ENCODE measurements at regions not wholly inside any gene's neighbourhood (a gene's known extent, or its start where the extent isn't known, plus 50 kb on each side); places are given as distances from the start of the nearest gene placed in this dataset.
"Not testable (repeated sequence)": the region's sequence is repeated elsewhere in the genome, so short reads cannot be mapped to it uniquely, and the experiment has no call there.

DNA sequence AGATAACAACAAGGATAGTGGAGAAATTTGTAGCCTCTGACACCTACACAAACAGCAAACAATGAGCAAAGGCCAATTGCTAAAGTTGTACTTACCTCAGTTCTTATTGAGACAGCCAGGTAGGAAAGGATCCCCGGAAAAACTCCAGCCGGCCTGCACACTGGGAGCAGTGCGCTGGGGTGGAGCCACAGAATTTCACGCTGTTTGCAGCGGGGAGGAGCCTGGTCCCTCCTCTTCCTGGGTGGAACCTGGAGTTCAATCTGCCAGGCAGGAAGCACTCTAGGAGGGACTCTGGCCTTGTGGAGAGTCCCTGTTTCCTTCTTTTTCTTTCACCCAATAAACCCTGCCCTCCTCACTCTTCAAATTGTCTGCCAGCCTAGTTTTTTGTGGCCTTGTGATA is 382.6 kb upstream of the TGIF2LX start:
- DNase-seq = not testable (repeated sequence)

DNA sequence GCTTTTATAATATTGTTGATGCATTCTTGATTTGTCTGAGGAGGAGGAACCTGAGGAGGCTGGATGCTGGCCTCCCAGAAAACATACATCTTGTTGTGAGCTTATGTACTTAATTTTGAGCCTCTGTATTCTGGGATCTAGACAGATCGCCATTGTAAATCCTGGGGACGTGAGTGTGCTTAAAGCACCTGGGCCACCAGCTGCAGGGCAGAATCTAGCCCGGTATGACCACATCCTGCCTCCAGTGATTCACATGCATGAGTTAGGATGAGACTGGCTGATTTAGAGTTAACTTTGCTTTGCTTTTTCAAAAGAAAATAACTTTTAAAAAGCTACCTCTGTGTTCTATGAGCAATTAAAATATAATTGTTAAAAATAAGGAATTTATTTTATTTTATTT is 364.6 kb upstream of the TGIF2LX start:
- not testable (repeated sequence) for DNase-seq

DNA sequence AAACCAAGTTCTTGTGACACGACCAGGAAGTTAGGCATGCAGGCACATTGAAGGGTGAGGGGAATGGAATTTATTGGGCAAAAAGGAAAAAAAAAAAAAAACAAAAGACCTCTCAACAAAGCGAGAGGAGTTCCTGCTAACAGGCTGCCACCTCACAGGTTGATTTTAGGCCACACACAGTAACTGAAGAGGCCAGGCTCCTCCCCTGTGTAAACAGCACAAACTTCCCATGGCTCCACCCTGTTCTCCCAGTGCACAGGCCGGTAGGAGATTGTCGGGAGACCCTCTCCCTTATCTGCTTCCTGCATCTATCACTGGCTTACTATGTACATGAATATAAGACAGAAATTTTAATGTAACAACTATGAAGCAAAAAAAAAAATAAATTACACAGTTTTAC is 359.6 kb upstream of the TGIF2LX start:
- not testable (repeated sequence) for DNase-seq

DNA sequence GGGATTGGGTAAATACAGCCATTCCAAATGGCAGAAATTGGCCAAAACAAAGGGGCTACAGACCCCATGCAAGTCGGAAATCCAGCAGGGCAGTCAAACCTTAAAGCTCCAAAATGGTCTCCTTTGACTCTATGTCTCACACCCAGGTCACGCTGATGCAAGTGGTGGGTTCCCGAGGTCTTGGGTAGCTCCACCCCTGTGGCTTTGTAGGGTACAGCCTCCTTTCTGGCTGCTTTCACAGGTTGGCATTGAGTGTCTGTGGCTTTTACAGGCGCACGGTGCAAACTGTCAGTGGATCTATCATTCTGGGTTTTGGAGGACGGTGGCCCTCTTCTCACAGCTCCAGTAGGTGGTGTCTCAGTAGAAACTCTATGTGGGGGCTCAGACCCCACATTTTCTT is 358.6 kb upstream of the TGIF2LX start:
- DNase-seq = not testable (repeated sequence)

DNA sequence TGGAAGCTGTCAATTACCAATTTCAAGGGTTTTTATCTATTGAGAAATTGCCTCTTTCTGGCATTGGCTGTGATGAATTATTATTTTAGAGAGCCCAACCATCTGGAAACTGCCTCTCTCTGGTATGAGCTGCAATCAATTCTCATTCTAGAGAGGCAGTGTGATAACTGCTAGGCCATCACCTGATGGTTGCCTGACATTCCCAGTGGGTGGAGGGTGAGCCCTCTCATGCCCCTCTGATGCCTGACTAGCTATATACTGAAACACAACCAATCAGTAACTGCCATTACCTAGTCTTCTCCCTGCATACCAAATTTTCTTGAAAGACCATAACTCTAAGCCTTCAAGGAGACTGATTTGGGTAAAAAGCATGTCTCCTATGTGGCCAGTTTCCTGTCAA is 353.9 kb upstream of the TGIF2LX start:
- DNase-seq = not testable (repeated sequence)

DNA sequence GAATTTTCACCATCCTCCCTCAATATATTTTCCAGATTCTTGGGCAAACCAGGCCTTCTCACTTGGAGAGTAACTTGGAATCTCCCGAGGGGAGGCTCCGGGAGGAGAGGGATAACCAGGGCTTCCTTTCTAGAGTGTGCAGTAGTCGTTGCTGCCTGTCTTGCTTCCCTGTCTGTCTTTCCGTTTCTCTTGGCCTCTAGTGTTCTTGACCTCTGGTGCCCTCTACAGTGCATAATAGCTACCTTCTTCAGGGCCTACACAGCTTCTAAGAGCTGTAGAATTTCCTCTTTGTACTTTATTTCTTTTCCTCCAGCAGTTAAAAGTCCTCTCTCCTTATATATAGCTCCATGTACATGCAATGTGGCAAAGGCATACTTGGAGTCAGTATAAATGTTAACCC is 339.8 kb upstream of the TGIF2LX start:
- DNase-seq = not testable (repeated sequence)

DNA sequence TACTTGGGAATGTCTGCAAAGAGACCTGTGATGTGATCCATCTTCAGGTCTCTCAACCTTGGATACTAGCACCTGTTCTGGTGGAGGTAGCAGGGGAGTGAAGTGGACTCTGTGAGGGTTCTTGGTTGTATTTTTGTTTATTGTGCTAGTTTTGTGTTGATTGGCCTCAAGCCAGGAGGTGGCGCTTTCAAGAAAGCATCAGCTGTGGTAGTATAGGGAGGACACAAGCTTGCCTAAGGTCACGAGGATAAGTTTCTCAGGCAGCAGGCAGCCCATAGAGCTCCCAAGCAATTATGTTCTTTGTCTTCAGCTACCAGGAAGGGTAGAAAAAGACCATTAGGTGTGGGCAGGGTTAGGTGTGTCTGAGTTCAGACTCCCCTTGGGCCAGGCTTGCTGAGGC is 289.9 kb upstream of the TGIF2LX start:
- DNase-seq = not testable (repeated sequence)

DNA sequence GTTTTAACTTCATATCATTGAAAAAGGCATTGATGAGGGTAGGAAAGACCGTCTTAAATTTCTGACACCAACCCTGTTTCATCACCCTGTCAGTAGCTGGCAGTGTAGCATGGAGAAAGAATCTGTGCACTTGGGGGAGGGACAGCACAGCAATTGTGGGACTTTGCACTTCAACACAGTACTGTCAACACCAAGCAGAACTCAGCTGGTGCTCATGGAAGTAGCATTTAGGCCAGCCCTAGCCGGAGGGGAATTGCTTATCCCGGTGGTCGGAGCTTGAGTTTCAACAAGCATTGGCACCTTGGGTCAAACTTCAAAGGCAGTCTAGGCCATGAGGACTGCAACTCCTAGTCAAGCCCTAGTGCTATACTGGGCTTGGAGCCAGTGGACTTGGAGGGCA is 285.8 kb upstream of the TGIF2LX start:
- not testable (repeated sequence) for DNase-seq

DNA sequence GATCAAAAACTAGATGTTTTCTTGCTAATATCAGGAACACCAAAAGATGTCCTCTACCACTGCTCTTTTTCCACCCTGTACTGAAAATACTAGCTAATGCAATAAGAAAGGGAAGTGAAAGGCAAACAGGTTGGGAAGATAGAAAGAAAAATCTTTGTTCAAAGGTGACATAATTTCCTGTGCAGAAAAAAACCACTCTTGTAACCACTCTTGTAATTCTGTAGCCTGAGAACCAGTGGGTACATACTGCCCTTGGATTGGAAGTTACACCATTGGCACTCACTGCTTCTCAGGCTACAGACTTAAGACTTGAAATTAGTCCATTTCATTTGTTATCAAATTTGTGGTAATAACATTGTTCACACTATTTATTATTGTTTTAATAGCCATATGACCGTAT is 263.0 kb upstream of the TGIF2LX start:
- not testable (repeated sequence) for DNase-seq

DNA sequence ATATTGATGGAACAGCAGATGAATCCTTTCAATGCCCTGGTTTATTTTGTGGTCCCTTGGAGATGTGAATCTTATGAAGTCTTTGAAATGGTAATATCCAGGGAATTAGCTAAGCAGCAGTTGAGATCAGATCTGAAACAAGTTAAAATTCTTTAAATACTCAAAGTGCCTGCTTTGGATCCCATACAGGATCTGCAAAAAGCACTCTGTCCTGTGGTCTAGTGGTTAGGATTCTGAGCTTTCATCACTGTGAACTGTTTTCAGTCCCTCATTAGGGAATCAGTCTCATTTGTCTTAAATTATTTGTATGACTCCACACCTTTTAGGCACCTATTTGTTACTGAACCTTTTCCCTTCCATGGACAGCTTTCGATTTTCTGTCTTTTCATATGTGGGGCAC is 215.2 kb upstream of the TGIF2LX start:
- DNase-seq = not testable (repeated sequence)

DNA sequence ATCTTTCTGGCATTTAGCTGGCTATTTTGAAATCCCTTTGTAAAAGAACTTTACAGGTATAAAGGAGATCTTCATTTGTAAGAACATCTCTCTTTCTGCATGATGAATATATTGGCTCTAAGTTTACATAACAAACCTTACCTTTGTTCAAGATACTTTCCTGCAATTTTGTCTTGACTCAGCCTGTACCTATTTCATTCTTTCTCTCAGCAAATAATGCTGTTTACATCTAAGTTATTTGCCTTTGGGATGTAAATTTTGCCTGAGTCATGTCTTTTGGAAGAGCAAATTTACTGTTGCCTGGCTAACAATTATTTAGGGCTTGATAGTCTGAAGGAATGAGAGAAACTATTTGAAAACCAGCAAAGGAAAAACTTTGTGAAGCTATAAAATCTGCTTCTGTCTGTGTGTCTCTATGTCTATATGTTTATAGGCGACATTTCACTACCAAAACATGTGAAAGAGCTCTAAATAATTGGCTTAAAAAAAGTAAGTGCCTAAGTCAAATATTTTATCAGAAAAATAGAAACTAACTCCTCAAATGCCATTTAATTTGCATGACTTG is 214.3 kb upstream of the TGIF2LX start:
- DNase-seq = not testable (repeated sequence)

DNA sequence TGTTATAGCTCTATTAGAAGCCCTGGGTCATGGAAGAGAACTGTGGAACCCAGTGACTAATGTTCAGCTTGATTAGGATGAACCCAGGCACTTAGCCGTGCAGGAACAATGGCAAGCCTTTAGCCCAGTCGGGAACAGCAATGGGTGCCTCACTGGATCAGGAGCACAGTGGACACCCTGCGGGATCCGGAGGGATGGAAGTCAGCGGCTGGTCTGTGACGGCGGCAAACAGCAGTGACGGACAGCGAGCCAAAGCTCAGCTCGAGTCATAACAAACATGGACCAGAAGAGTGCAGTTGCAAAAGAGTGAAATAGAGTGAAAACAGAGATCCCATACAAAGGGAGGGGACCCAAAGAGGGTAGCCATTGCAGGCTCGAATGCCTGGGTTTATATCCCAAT is 187.3 kb upstream of the TGIF2LX start:
- DNase-seq = not testable (repeated sequence)

DNA sequence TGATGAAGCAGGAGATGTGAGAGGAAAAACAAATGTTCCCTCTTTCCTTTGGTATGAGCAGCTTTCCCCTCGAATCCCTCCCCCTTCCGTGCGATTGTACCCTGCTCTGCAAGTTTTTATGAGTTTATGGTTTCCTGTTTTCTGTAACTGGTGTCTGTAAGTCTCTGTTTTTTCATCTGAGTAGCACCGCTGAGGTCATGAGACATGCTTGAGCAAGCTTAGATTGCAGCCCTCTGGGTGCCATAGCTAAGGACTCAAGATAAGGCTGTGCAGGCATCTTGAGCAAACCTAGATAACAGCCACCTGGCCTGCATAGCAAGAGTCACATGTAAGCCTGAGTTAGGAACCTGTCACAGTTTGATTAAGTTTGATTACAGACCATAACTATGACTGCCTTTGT is 165.2 kb upstream of the TGIF2LX start:
- not testable (repeated sequence) for DNase-seq

DNA sequence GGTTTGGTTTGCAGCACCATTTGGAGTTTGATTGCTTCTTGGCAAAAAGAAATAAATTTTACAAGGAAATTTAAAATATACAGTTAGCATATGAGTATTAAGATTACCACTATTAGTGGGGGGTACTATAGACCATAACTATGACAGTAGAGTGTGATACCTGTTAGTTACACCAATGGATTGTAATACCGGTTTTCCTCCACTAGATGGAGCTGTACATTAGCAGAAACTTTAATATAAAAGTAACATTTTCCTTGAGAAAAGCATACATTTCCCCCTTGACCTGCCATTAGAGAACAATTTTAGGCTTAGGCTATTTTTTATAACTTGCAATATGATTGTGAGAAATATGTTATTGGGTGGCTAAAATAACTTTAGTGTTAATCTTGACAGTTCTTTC is 163.9 kb upstream of the TGIF2LX start:
- peak in 1 of 2 donors; percentile 14 for DNase-seq

DNA sequence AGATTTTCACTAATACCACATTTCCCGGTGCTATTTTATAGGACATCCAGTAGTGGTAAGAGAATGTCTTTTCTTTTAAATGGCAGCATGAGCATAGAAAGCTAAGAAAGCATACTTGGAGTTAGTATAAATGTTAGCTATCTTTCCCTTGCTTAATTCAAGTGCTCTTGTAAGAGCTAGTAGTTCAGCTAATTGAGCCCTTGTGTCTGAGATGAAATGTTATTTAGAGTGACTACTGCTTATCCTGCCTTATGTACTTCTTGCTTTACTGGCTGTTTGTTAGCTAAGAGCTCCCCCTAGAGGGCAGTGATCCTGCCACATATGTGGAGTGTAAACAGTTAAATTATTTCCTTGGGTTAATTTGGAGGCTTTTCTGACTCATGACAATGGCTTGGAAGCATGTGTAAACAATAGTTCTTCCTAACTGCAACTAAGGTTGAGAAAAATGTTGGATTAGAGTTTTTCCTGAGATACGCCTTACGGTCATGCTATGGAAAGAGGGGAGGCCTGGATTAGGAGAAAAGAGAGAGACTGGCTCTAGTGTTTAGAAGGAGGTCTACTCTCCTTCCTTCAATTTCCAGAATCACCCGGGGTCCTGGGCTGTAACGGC is 162.5 kb upstream of the TGIF2LX start:
- not testable (repeated sequence) for DNase-seq

DNA sequence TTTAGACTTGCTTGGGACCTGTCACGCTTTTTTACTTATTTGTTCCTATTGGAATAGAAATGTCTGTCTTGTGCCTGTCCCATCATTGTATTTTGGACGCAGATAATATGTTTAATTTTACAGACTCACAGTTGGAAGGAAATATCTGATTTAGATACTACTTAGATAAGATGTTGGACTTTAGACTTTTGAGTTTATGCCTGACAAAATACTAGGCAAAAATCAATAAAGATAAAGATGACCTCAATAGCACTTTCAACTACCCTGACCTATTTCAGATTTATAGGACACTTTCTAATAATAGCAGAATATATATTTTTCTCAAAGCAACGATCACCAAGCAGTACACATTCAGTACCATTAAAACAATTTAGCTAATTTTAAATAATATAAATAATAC is 150.1 kb upstream of the TGIF2LX start:
- DNase-seq = not testable (repeated sequence)

DNA sequence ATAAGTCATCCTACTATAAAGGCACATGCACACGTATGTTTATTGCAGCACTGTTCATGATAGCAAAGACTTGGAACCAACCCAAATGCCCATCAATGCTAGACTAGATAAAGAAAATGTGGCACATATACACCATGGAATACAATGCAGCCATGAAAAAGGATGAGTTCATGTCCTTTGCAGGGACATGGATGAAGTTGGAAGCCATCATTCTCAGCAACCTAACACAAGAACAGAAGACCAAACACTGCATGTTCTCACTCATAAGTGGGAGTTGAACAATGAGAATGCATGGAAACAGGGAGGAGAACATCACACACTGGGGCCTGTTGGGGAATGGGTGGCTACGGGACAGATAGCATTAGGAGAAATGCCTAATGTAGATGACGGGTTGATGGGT is 110.3 kb upstream of the TGIF2LX start:
- not testable (repeated sequence) for DNase-seq

DNA sequence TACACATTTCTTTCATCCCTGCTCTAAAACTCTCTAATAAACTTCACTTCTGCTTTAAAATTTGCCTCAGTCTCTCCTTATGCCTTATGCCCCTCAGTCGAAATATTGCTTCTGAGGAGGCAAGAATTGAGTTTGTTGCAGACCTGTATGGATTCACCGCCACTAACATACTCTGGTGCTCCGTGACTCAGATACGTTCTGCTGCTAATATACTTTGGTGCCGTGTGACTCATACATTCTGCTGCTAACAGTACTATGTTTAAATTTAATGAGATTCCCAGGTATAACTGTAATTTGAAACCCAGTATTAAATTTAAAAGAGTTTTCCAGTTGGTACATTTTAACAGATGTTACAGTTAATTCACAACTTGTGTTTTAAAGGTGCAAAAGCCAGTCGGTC is 82.0 kb upstream of the TGIF2LX start:
- DNase-seq = not testable (repeated sequence)

DNA sequence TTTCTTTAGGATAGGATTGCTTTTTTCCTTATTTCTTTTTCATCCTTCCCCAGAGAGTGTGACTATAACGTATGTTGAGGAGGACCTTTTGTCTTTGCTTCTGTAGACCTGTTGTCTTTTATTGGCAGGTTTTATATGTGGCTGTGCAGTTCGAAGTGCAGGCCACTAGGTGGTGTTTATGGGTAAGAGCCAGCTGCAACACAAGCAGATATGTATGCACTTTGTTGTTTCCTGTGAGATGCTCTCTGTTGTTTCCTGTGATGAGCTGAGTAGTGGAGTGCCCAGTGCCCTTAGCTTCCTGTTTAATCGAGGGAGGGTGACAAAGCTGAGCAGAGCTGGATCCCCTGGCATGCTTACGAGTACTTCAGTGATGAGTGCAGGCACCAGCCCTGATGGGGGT is 50.0 kb upstream of the TGIF2LX start:
- DNase-seq = peak in 1 of 2 donors; percentile 19

Data from CD4-positive, alpha-beta T cell treated with Interleukin-1 beta for 1 hour (primary cell).